Stimulated activated CD4-positive, alpha-beta T cell treated with anti-CD3 and anti-CD28 coated beads, TNF-alpha, amount 100 ng/mL, for 4 hours (primary cell): ENCODE measurements at regions not wholly inside any gene's neighbourhood (a gene's known extent, or its start where the extent isn't known, plus 50 kb on each side); places are given as distances from the start of the nearest gene placed in this dataset.

Experiments
- DNase-seq, 3 experiments: peaks; one replicate each; pipeline ENCODE4 v3.0.0-alpha.2; 2020; ENCODE audit warnings: low read depth in 3 of 3

- no peak for DNase-seq
Observed at GRCh38 chr6:6912817-6913744, 194.7 kb upstream of the RREB1 start.

- no peak for DNase-seq
Observed at GRCh38 chr6:6915219-6915618, 192.5 kb upstream of the RREB1 start.

GRCh38 chr6:6915813-6916547 is 191.8 kb upstream of the RREB1 start:
- no peak for DNase-seq

- DNase-seq = no peak
Observed at GRCh38 chr6:6916598-6916997, 191.2 kb upstream of the RREB1 start.

GRCh38 chr6:6918216-6918983 is 189.4 kb upstream of the RREB1 start:
- DNase-seq = peak; percentile 37 to 43 (median 39)

- no peak for DNase-seq
Observed at GRCh38 chr6:6919173-6919572, 188.6 kb upstream of the RREB1 start.

- no peak for DNase-seq
Observed at GRCh38 chr6:6920114-6920986, 187.4 kb upstream of the RREB1 start.

- DNase-seq = no peak
Observed at GRCh38 chr6:6920987-6921313, 186.8 kb upstream of the RREB1 start.

- DNase-seq = no peak
Observed at GRCh38 chr6:6922166-6922565, 185.6 kb upstream of the RREB1 start.

- DNase-seq = no peak
Observed at GRCh38 chr6:6923605-6924004, 184.2 kb upstream of the RREB1 start.

GRCh38 chr6:6924708-6925107 is 183.1 kb upstream of the RREB1 start:
- no peak for DNase-seq

- DNase-seq = no peak
Observed at GRCh38 chr6:6925391-6926164, 182.2 kb upstream of the RREB1 start.

- no peak for DNase-seq
Observed at GRCh38 chr6:6926856-6927255, 180.9 kb upstream of the RREB1 start.

- DNase-seq = no peak
Observed at GRCh38 chr6:6927521-6928361, 180.0 kb upstream of the RREB1 start.

GRCh38 chr6:6930223-6930880 is 177.4 kb upstream of the RREB1 start:
- DNase-seq = no peak

- no peak for DNase-seq
Observed at GRCh38 chr6:6931071-6932025, 176.4 kb upstream of the RREB1 start.

GRCh38 chr6:6932341-6932740 is 175.4 kb upstream of the RREB1 start:
- DNase-seq = no peak

GRCh38 chr6:6932968-6933367 is 174.8 kb upstream of the RREB1 start:
- no peak for DNase-seq
